ENCODE measurements at regions not wholly inside any gene's neighbourhood (a gene's known extent, or its start where the extent isn't known, plus 50 kb on each side); places are given as distances from the start of the nearest gene placed in this dataset.
"Not testable (repeated sequence)": the region's sequence is repeated elsewhere in the genome, so short reads cannot be mapped to it uniquely, and the experiment has no call there.

GRCh38 chr13:112150352-112150751 is 83.4 kb downstream of the SOX1 start:
- no peak for DNase-seq

GRCh38 chr13:112152846-112153245 is 85.9 kb downstream of the SOX1 start:
- DNase-seq, result no peak

- DNase-seq, result no peak
Measured at GRCh38 chr13:112153364-112153763, 86.4 kb downstream of the SOX1 start.

GRCh38 chr13:112153846-112154245 is 86.9 kb downstream of the SOX1 start:
- no peak for DNase-seq

- no peak for DNase-seq
Measured at GRCh38 chr13:112154301-112155060, 87.5 kb downstream of the SOX1 start.

GRCh38 chr13:112158961-112159360 is 92.0 kb downstream of the SOX1 start:
- DNase-seq, result no peak

GRCh38 chr13:112159575-112160547 is 92.9 kb downstream of the SOX1 start:
- no peak for DNase-seq

- DNase-seq, result no peak
Measured at GRCh38 chr13:112160558-112160957, 93.6 kb downstream of the SOX1 start.

GRCh38 chr13:112161521-112162301 is 94.8 kb downstream of the SOX1 start:
- no peak for DNase-seq

GRCh38 chr13:112163691-112164660 is 97.0 kb downstream of the SOX1 start:
- DNase-seq, result not testable (repeated sequence)

GRCh38 chr13:112165712-112166111 is 98.8 kb downstream of the SOX1 start:
- no peak for DNase-seq

- DNase-seq, result no peak
Measured at GRCh38 chr13:112168761-112169160, 101.8 kb downstream of the SOX1 start.

GRCh38 chr13:112169941-112170822 is 103.2 kb downstream of the SOX1 start:
- DNase-seq, result no peak

GRCh38 chr13:112170823-112171569 is 104.0 kb downstream of the SOX1 start:
- DNase-seq, result no peak

- DNase-seq, result no peak
Measured at GRCh38 chr13:112171570-112171965, 104.6 kb downstream of the SOX1 start.

- DNase-seq, result no peak
Measured at GRCh38 chr13:112172017-112172416, 105.1 kb downstream of the SOX1 start.

GRCh38 chr13:112172641-112173251 is 105.8 kb downstream of the SOX1 start:
- DNase-seq, result no peak

GRCh38 chr13:112174476-112175110 is 107.6 kb downstream of the SOX1 start:
- no peak for DNase-seq

Data from inflammatory macrophage treated with lipopolysaccharide for 1 hour (primary cell).